GM11168 (cell line): ENCODE measurements at regions not wholly inside any gene's neighbourhood (a gene's known extent, or its start where the extent isn't known, plus 50 kb on each side); places are given as distances from the start of the nearest gene placed in this dataset.
"Not testable (repeated sequence)": the region's sequence is repeated elsewhere in the genome, so short reads cannot be mapped to it uniquely, and the experiment has no call there.

Source experiments
- in situ Hi-C: fragments of 300-500 bp; cut with MboI; formaldehyde crosslinking; loops from one replicate; pipeline ENCODE4 v1.12.0; 2022; ENCODE audit warnings: low sequenced_read_pairs; ENCODE audit not compliant: unreplicated experiment

- in situ Hi-C loops = no loop called here
Measured at GRCh38 chr4:179666226-179666625, 2224.0 kb upstream of the AGA start.

GRCh38 chr4:179671609-179672008 lies 2229.4 kb upstream of the AGA start:
- in situ Hi-C loops = no loop called here

GRCh38 chr4:179678093-179678814 lies 2236.0 kb upstream of the AGA start:
- in situ Hi-C loops = no loop called here

- in situ Hi-C loops = not testable (repeated sequence)
Measured at GRCh38 chr4:179683661-179684060, 2241.4 kb upstream of the AGA start.

GRCh38 chr4:179692222-179692621 lies 2250.0 kb upstream of the AGA start:
- in situ Hi-C loops = no loop called here

- in situ Hi-C loops = no loop called here
Measured at GRCh38 chr4:179695175-179695574, 2252.9 kb upstream of the AGA start.

- in situ Hi-C loops = no loop called here
Measured at GRCh38 chr4:179698321-179698720, 2256.1 kb upstream of the AGA start.

- in situ Hi-C loops = no loop called here
Measured at GRCh38 chr4:179709961-179710624, 2267.9 kb upstream of the AGA start.

GRCh38 chr4:179719766-179720450 lies 2277.7 kb upstream of the AGA start:
- in situ Hi-C loops = no loop called here

- in situ Hi-C loops = not testable (repeated sequence)
Measured at GRCh38 chr4:179726491-179726890, 2284.3 kb upstream of the AGA start.

GRCh38 chr4:179728305-179728704 lies 2286.1 kb upstream of the AGA start:
- in situ Hi-C loops = no loop called here

- in situ Hi-C loops = not testable (repeated sequence)
Measured at GRCh38 chr4:179736820-179737219, 2294.6 kb upstream of the AGA start.

GRCh38 chr4:179738822-179739221 lies 2296.6 kb upstream of the AGA start:
- in situ Hi-C loops = no loop called here

- in situ Hi-C loops = no loop called here
Measured at GRCh38 chr4:179747218-179747910, 2305.1 kb upstream of the AGA start.

- in situ Hi-C loops = no loop called here
Measured at GRCh38 chr4:179748837-179749236, 2306.6 kb upstream of the AGA start.

GRCh38 chr4:179750374-179750773 lies 2308.1 kb upstream of the AGA start:
- in situ Hi-C loops = no loop called here

GRCh38 chr4:179751669-179752068 lies 2309.4 kb upstream of the AGA start:
- in situ Hi-C loops = no loop called here

- in situ Hi-C loops = no loop called here
Measured at GRCh38 chr4:179755322-179755721, 2313.1 kb upstream of the AGA start.

- in situ Hi-C loops = no loop called here
Measured at GRCh38 chr4:179757641-179758040, 2315.4 kb upstream of the AGA start.

GRCh38 chr4:179762840-179763239 lies 2320.6 kb upstream of the AGA start:
- in situ Hi-C loops = no loop called here

- in situ Hi-C loops = no loop called here
Measured at GRCh38 chr4:179766938-179767337, 2324.7 kb upstream of the AGA start.
